ENCODE measurements at regions not wholly inside any gene's neighbourhood (a gene's known extent, or its start where the extent isn't known, plus 50 kb on each side); places are given as distances from the start of the nearest gene placed in this dataset.

DNA sequence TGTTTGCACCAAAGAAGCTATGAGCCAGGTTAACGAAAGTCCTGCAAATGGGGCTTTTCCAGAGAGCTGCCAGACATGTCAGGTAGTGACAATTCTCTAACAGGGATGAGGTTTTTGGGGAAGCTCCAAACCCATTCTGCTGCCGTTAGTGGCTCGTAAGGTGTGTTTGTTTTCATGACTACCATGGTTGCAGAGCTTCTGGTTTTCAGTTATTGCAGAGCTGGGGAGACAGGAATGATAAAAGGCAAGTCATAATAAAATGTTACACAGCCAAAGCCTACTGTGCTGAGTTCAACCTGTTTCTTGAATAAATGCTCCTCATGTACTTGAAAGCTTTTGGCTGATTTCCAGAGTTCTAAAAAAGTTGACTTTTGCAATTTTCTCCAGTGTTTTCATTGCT lies 209.2 kb upstream of the STK17B start:
- H3K4me2 ChIP-seq (ENCODE audit: extremely low read depth, insufficient read depth, low read length), result no peak overlapping the region
- no peaks in the 10 kb centered on the region for H3K9me3 ChIP-seq (ENCODE audit: control insufficient read depth, insufficient read depth, low read depth, low read length)

DNA sequence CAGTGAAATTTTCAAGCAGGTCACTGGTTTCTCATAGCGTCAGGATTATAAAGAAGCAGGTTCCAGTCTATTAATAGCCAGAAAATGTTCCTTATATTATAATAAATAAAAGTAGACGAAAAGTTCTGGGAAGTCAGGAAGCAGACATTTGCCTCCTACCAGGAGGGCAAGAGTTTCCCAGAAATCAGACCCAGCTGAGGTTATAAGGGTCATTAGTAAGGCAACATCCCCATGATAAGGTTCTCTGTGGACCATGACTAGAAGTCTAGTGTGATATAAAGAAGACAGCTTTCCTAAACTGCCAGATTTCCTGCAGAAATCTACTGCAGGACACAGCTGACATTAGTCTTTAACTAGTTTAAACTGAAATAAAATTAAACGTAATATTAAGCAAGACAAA lies 210.1 kb upstream of the STK17B start:
- Histone ChIP-seq H3K9me3 (ENCODE audit: control insufficient read depth, insufficient read depth, low read depth, low read length) (no peaks in the 10 kb centered on the region), H3K36me3 (ENCODE audit: control insufficient read depth, insufficient read depth, low read length) (no peaks in the 10 kb centered on the region), H3K27ac (ENCODE audit: insufficient read depth, low read length) (no peak overlapping the region), H3K4me1 (ENCODE audit: control insufficient read depth, extremely low read depth, insufficient read depth, low read length) (no peaks in the 10 kb centered on the region), H3K4me2 (ENCODE audit: extremely low read depth, insufficient read depth, low read length) (no peak overlapping the region), H2AFZ (ENCODE audit: low read length) (no peak overlapping the region), H3K4me3 (replicated peaks in 1 of 4; ENCODE audit: control extremely low read depth in 1 of 4, insufficient read depth in 1 of 4, low read depth in 3 of 4, low read length in 4 of 4) (no peak overlapping the region), H3K79me2 (ENCODE audit: control insufficient read depth, insufficient read depth, low read length) (no peaks in the 10 kb centered on the region), H3K27me3 (ENCODE audit: control insufficient read depth, insufficient read depth, low read length) (no peaks in the 10 kb centered on the region), H4K20me1 (ENCODE audit: control insufficient read depth, extremely low read depth, insufficient read depth, low read length) (no peaks in the 10 kb centered on the region), H3K9ac (ENCODE audit: insufficient read depth, low read length) (no peak overlapping the region)
- TF ChIP-seq, protein P1, sequence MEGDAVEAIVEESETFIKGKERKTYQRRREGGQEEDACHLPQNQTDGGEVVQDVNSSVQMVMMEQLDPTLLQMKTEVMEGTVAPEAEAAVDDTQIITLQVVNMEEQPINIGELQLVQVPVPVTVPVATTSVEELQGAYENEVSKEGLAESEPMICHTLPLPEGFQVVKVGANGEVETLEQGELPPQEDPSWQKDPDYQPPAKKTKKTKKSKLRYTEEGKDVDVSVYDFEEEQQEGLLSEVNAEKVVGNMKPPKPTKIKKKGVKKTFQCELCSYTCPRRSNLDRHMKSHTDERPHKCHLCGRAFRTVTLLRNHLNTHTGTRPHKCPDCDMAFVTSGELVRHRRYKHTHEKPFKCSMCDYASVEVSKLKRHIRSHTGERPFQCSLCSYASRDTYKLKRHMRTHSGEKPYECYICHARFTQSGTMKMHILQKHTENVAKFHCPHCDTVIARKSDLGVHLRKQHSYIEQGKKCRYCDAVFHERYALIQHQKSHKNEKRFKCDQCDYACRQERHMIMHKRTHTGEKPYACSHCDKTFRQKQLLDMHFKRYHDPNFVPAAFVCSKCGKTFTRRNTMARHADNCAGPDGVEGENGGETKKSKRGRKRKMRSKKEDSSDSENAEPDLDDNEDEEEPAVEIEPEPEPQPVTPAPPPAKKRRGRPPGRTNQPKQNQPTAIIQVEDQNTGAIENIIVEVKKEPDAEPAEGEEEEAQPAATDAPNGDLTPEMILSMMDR (conservative IDR thresholded peaks at IDR 0.05 in 1 of 2, IDR thresholded peaks at IDR 0.05 in 1 of 2; ENCODE audit: low read depth in 1 of 2, low read length in 2 of 2), result no peak
- no peak for TF ChIP-seq EZH2 (IDR thresholded peaks at IDR 0.05; ENCODE audit: low read length, missing control alignments)
- DNase-seq (ENCODE audit: low read depth in 2 of 2), result no peak

More for the DNA sequence above, 209.2 kb upstream of the STK17B start:
- Histone ChIP-seq H3K4me1 (ENCODE audit: control insufficient read depth, extremely low read depth, insufficient read depth, low read length) (no peaks in the 10 kb centered on the region), H4K20me1 (ENCODE audit: control insufficient read depth, extremely low read depth, insufficient read depth, low read length) (no peaks in the 10 kb centered on the region), H3K9ac (ENCODE audit: insufficient read depth, low read length) (no peak overlapping the region), H3K79me2 (ENCODE audit: control insufficient read depth, insufficient read depth, low read length) (no peaks in the 10 kb centered on the region), H3K4me3 (replicated peaks in 1 of 4; ENCODE audit: control extremely low read depth in 1 of 4, insufficient read depth in 1 of 4, low read depth in 3 of 4, low read length in 4 of 4) (no peak overlapping the region), H3K27ac (ENCODE audit: insufficient read depth, low read length) (no peak overlapping the region), H2AFZ (ENCODE audit: low read length) (no peak overlapping the region), H3K27me3 (ENCODE audit: control insufficient read depth, insufficient read depth, low read length) (no peaks in the 10 kb centered on the region), H3K36me3 (ENCODE audit: control insufficient read depth, insufficient read depth, low read length) (no peaks in the 10 kb centered on the region)
- no peak for DNase-seq (ENCODE audit: low read depth in 2 of 2)
- TF ChIP-seq, protein P1 (conservative IDR thresholded peaks at IDR 0.05 in 1 of 2, IDR thresholded peaks at IDR 0.05 in 1 of 2; ENCODE audit: low read depth in 1 of 2, low read length in 2 of 2), result no peak

DNA sequence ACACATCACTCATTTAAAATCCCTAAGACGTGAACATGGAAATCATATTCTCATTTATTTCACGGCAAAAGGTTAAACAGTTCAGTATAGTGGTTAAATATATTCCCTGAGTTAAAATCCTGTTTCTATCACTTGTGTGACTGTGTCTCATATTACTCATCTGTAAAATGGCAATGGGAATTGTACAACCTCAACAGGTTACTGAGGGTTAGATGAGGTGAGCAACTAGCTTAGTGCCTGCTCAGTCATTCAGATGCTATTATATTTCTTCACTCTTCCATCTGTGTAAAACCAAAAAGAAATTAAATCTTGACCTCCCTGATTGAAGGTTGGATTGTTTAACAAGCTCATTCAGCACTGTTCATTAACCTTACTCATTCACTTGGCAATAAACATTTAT lies 212.4 kb upstream of the STK17B start:
- H3K4me3 ChIP-seq (replicated peaks in 1 of 4; ENCODE audit: control extremely low read depth in 1 of 4, insufficient read depth in 1 of 4, low read depth in 3 of 4, low read length in 4 of 4), result no peak overlapping the region
- H3K79me2 ChIP-seq (ENCODE audit: control insufficient read depth, insufficient read depth, low read length), result no peaks in the 10 kb centered on the region
- H3K9ac ChIP-seq (ENCODE audit: insufficient read depth, low read length), result no peak overlapping the region
- no peaks in the 10 kb centered on the region for H3K27me3 ChIP-seq (ENCODE audit: control insufficient read depth, insufficient read depth, low read length)
- no peaks in the 10 kb centered on the region for H3K4me1 ChIP-seq (ENCODE audit: control insufficient read depth, extremely low read depth, insufficient read depth, low read length)
- H3K9me3 ChIP-seq (ENCODE audit: control insufficient read depth, insufficient read depth, low read depth, low read length), result no peaks in the 10 kb centered on the region
- H3K27ac ChIP-seq (ENCODE audit: insufficient read depth, low read length), result no peak overlapping the region
- no peak overlapping the region for H2AFZ ChIP-seq (ENCODE audit: low read length)
- H4K20me1 ChIP-seq (ENCODE audit: control insufficient read depth, extremely low read depth, insufficient read depth, low read length), result no peaks in the 10 kb centered on the region
- no peaks in the 10 kb centered on the region for H3K36me3 ChIP-seq (ENCODE audit: control insufficient read depth, insufficient read depth, low read length)
- TF ChIP-seq, protein P1 (conservative IDR thresholded peaks at IDR 0.05 in 1 of 2, IDR thresholded peaks at IDR 0.05 in 1 of 2; ENCODE audit: low read depth in 1 of 2, low read length in 2 of 2), result no peak
- TF ChIP-seq EZH2 (IDR thresholded peaks at IDR 0.05; ENCODE audit: low read length, missing control alignments), result no peak
- peak in 1 of 2 donors; percentile 5 for DNase-seq (ENCODE audit: low read depth in 2 of 2)
- no peak overlapping the region for H3K4me2 ChIP-seq (ENCODE audit: extremely low read depth, insufficient read depth, low read length)
